ENCODE measurements at regions not wholly inside any gene's neighbourhood (a gene's known extent, or its start where the extent isn't known, plus 50 kb on each side); places are given as distances from the start of the nearest gene placed in this dataset.
"Not testable (repeated sequence)": the region's sequence is repeated elsewhere in the genome, so short reads cannot be mapped to it uniquely, and the experiment has no call there.

GRCh38 chr13:72556945-72557344, 170.5 kb downstream of the MZT1 start:
- Histone ChIP-seq H3K4me1 (ENCODE audit: control insufficient read depth, insufficient read depth, low read length) (no peaks in the 10 kb centered on the region), H3K4me3 (ENCODE audit: low read length) (no peak overlapping the region), H3K27me3 (ENCODE audit: control insufficient read depth, insufficient read depth, low read length) (no peaks in the 10 kb centered on the region), H3K27ac (ENCODE audit: low read length) (no peak overlapping the region), H3K36me3 (ENCODE audit: control insufficient read depth, insufficient read depth, low read length) (no peaks in the 10 kb centered on the region), H3K9me3 (ENCODE audit: control insufficient read depth, insufficient read depth, low read length) (no peaks in the 10 kb centered on the region)
- DNase-seq (ENCODE audit: low read depth, low spot score), result no peak
- WGBS (ENCODE audit: insufficient coverage, insufficient read length), result 100% methylated on average over 1 of the region's 1 CpG

DNA sequence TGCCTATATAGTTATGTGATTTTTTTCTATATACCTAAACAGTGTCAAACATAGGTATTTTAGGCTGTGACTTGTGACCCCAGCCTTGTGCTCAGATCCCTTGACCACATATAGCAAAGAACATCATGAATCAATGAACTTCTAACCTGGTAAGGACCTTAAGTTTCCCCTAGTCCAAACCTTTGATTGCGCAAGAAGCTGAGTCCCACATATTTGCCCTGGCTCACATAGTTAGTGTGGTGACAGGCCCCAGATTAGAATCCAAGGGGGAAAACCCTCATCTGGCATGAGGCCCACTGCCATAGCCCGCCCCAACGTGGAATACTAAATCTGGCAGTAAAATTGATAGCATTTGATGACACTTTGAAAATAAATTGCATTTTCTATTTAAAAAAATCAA, 171.8 kb downstream of the MZT1 start:
- H3K4me1 ChIP-seq (ENCODE audit: control insufficient read depth, insufficient read depth, low read length), result no peaks in the 10 kb centered on the region
- no peaks in the 10 kb centered on the region for H3K36me3 ChIP-seq (ENCODE audit: control insufficient read depth, insufficient read depth, low read length)
- DNase-seq (ENCODE audit: low read depth, low spot score), result no peak
- no CpG with 5 or more reads among the region's 3 CpGs for WGBS (ENCODE audit: insufficient coverage, insufficient read length)
- no peaks in the 10 kb centered on the region for H3K27me3 ChIP-seq (ENCODE audit: control insufficient read depth, insufficient read depth, low read length)
- H3K27ac ChIP-seq (ENCODE audit: low read length), result no peak overlapping the region
- no peaks in the 10 kb centered on the region for H3K9me3 ChIP-seq (ENCODE audit: control insufficient read depth, insufficient read depth, low read length)
- no peak overlapping the region for H3K4me3 ChIP-seq (ENCODE audit: low read length)

DNA sequence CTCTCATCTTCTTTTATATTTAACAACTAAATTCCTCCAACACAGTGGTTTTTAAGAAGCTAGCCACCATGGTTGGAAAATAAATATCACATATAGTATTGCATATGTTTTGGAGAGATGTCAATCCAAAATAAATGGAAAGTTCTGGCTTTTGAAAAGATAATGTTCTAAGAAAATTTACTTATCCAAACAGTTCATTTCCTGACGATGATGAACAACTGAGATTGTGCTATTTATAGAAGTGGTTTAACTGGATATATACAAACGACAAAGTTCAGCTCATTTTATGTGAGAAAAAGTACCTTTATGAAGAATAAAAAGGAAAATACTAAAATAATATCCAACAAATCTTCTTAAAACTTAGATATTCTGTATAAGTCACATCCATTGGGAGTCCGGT, 174.7 kb downstream of the MZT1 start:
- H3K36me3 ChIP-seq (ENCODE audit: control insufficient read depth, insufficient read depth, low read length), result no peaks in the 10 kb centered on the region
- no peaks in the 10 kb centered on the region for H3K27me3 ChIP-seq (ENCODE audit: control insufficient read depth, insufficient read depth, low read length)
- DNase-seq (ENCODE audit: low read depth, low spot score), result no peak
- no peaks in the 10 kb centered on the region for H3K9me3 ChIP-seq (ENCODE audit: control insufficient read depth, insufficient read depth, low read length)
- no peak overlapping the region for H3K4me3 ChIP-seq (ENCODE audit: low read length)
- no CpG with 5 or more reads among the region's 3 CpGs for WGBS (ENCODE audit: insufficient coverage, insufficient read length)
- H3K27ac ChIP-seq (ENCODE audit: low read length), result no peak overlapping the region
- H3K4me1 ChIP-seq (ENCODE audit: control insufficient read depth, insufficient read depth, low read length), result no peaks in the 10 kb centered on the region

DNA sequence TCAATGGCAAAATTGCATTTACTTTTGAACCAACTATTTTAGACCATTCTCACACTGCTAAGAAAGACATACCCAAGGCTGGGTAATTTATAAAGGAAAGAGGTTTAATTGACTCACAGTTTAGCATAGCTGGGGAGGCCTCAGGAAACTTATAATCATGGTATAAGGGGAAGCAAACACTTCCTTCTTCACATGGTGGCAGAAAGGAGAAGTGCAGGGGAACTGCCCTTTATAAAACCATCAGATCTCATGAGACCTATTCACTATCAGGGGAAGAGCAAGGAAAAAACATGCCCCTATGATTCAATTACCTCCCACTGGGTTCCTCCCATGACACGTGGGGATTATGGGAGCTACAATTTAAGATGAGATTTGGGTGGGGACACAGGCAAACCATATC, 181.5 kb downstream of the MZT1 start:
- H3K27me3 ChIP-seq (ENCODE audit: control insufficient read depth, insufficient read depth, low read length); H3K27ac ChIP-seq (ENCODE audit: low read length); H3K4me1 ChIP-seq (ENCODE audit: control insufficient read depth, insufficient read depth, low read length); H3K9me3 ChIP-seq (ENCODE audit: control insufficient read depth, insufficient read depth, low read length); H3K36me3 ChIP-seq (ENCODE audit: control insufficient read depth, insufficient read depth, low read length); H3K4me3 ChIP-seq (ENCODE audit: low read length); DNase-seq (ENCODE audit: low read depth, low spot score): not testable (repeated sequence)
- no CpG with 5 or more reads among the region's 1 CpG for WGBS (ENCODE audit: insufficient coverage, insufficient read length)

GRCh38 chr13:72545030-72545719, 182.3 kb downstream of the MZT1 start:
- DNase-seq (ENCODE audit: low read depth, low spot score), result no peak
- Histone ChIP-seq H3K27ac (ENCODE audit: low read length) (no peak overlapping the region), H3K4me1 (ENCODE audit: control insufficient read depth, insufficient read depth, low read length) (no peaks in the 10 kb centered on the region), H3K27me3 (ENCODE audit: control insufficient read depth, insufficient read depth, low read length) (no peaks in the 10 kb centered on the region), H3K36me3 (ENCODE audit: control insufficient read depth, insufficient read depth, low read length) (no peaks in the 10 kb centered on the region), H3K4me3 (ENCODE audit: low read length) (no peak overlapping the region), H3K9me3 (ENCODE audit: control insufficient read depth, insufficient read depth, low read length) (no peaks in the 10 kb centered on the region)
- WGBS (ENCODE audit: insufficient coverage, insufficient read length), result no CpG with 5 or more reads among the region's 4 CpGs

- no peak for DNase-seq (ENCODE audit: low read depth, low spot score)
- no peaks in the 10 kb centered on the region for H3K36me3 ChIP-seq (ENCODE audit: control insufficient read depth, insufficient read depth, low read length)
- H3K4me3 ChIP-seq (ENCODE audit: low read length), result no peak overlapping the region
- no peaks in the 10 kb centered on the region for H3K9me3 ChIP-seq (ENCODE audit: control insufficient read depth, insufficient read depth, low read length)
- H3K4me1 ChIP-seq (ENCODE audit: control insufficient read depth, insufficient read depth, low read length), result no peaks in the 10 kb centered on the region
- no CpG with 5 or more reads among the region's 2 CpGs for WGBS (ENCODE audit: insufficient coverage, insufficient read length)
- H3K27ac ChIP-seq (ENCODE audit: low read length), result no peak overlapping the region
- H3K27me3 ChIP-seq (ENCODE audit: control insufficient read depth, insufficient read depth, low read length), result no peaks in the 10 kb centered on the region
Measured at GRCh38 chr13:72544042-72544441, 183.4 kb downstream of the MZT1 start.

GRCh38 chr13:72542241-72542640, 185.2 kb downstream of the MZT1 start:
- Histone ChIP-seq H3K9me3 (ENCODE audit: control insufficient read depth, insufficient read depth, low read length) (no peaks in the 10 kb centered on the region), H3K4me1 (ENCODE audit: control insufficient read depth, insufficient read depth, low read length) (no peaks in the 10 kb centered on the region), H3K27me3 (ENCODE audit: control insufficient read depth, insufficient read depth, low read length) (no peaks in the 10 kb centered on the region), H3K36me3 (ENCODE audit: control insufficient read depth, insufficient read depth, low read length) (no peaks in the 10 kb centered on the region), H3K27ac (ENCODE audit: low read length) (no peak overlapping the region), H3K4me3 (ENCODE audit: low read length) (no peak overlapping the region)
- WGBS (ENCODE audit: insufficient coverage, insufficient read length), result no CpG with 5 or more reads among the region's 3 CpGs
- no peak for DNase-seq (ENCODE audit: low read depth, low spot score)

DNA sequence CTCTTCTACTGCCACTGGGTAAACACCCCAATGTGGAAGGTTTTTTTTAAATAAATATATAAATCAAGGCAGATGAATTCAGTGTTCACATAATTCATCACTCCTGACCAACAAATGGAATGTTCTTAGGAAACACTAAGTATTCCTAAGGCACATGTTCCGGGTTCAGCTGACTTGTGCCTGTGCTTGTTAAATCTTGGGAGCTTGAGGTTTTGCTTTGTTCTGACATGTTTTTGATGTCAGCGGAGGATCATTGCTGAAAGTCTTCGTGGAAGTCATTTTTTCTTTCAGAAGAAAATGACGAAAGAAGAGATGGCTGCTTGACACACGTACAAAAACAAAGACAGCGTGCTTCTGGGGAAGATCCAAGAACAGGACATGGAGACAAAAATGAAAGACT, 185.8 kb downstream of the MZT1 start:
- H3K27ac ChIP-seq (ENCODE audit: low read length), result no peak overlapping the region
- no peaks in the 10 kb centered on the region for H3K4me1 ChIP-seq (ENCODE audit: control insufficient read depth, insufficient read depth, low read length)
- no peaks in the 10 kb centered on the region for H3K27me3 ChIP-seq (ENCODE audit: control insufficient read depth, insufficient read depth, low read length)
- H3K36me3 ChIP-seq (ENCODE audit: control insufficient read depth, insufficient read depth, low read length), result no peaks in the 10 kb centered on the region
- WGBS (ENCODE audit: insufficient coverage, insufficient read length), result no CpG with 5 or more reads among the region's 6 CpGs
- DNase-seq (ENCODE audit: low read depth, low spot score), result no peak
- H3K4me3 ChIP-seq (ENCODE audit: low read length), result no peak overlapping the region
- H3K9me3 ChIP-seq (ENCODE audit: control insufficient read depth, insufficient read depth, low read length), result no peaks in the 10 kb centered on the region

DNA sequence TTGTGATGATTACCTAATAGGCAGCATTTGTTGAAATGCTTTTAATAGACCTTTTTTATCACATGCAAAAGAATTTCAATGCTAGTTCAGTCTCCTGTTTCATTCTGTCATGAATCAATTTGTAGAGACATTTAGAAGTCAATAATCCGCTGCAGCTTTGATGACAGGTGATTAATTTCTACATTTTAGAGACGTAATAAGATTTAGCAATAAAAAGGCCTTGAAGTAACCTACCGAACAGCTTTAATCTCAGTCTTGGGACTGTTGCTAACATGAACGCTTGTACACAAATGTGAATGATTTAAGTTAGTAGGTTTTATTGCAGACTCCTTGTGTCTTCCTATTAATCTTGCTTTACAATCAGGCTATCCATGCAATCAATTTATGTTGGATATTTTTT, 186.5 kb downstream of the MZT1 start:
- WGBS (ENCODE audit: insufficient coverage, insufficient read length), result no CpG with 5 or more reads among the region's 4 CpGs
- Histone ChIP-seq H3K4me1 (ENCODE audit: control insufficient read depth, insufficient read depth, low read length) (no peaks in the 10 kb centered on the region), H3K27ac (ENCODE audit: low read length) (no peak overlapping the region), H3K36me3 (ENCODE audit: control insufficient read depth, insufficient read depth, low read length) (no peaks in the 10 kb centered on the region), H3K4me3 (ENCODE audit: low read length) (no peak overlapping the region), H3K27me3 (ENCODE audit: control insufficient read depth, insufficient read depth, low read length) (no peaks in the 10 kb centered on the region), H3K9me3 (ENCODE audit: control insufficient read depth, insufficient read depth, low read length) (no peaks in the 10 kb centered on the region)
- no peak for DNase-seq (ENCODE audit: low read depth, low spot score)

GRCh38 chr13:72539925-72540324, 187.5 kb downstream of the MZT1 start:
- DNase-seq (ENCODE audit: low read depth, low spot score), result no peak
- Histone ChIP-seq H3K4me3 (ENCODE audit: low read length) (no peak overlapping the region), H3K36me3 (ENCODE audit: control insufficient read depth, insufficient read depth, low read length) (no peaks in the 10 kb centered on the region), H3K27me3 (ENCODE audit: control insufficient read depth, insufficient read depth, low read length) (no peaks in the 10 kb centered on the region), H3K27ac (ENCODE audit: low read length) (no peak overlapping the region), H3K9me3 (ENCODE audit: control insufficient read depth, insufficient read depth, low read length) (no peaks in the 10 kb centered on the region), H3K4me1 (ENCODE audit: control insufficient read depth, insufficient read depth, low read length) (peaks cover 1% of the 10 kb centered on the region; the same call in 1 of the 2 replicates)
- WGBS (ENCODE audit: insufficient coverage, insufficient read length), result no CpG with 5 or more reads among the region's 1 CpG

- H3K9me3 ChIP-seq (ENCODE audit: control insufficient read depth, insufficient read depth, low read length), result no peaks in the 10 kb centered on the region
- no CpG with 5 or more reads among the region's 2 CpGs for WGBS (ENCODE audit: insufficient coverage, insufficient read length)
Measured at GRCh38 chr13:72537782-72538181, 189.6 kb downstream of the MZT1 start.

More at GRCh38 chr13:72537782-72538181, 189.6 kb downstream of the MZT1 start:
- Histone ChIP-seq H3K27ac (ENCODE audit: low read length) (no peak overlapping the region), H3K27me3 (ENCODE audit: control insufficient read depth, insufficient read depth, low read length) (no peaks in the 10 kb centered on the region), H3K4me1 (ENCODE audit: control insufficient read depth, insufficient read depth, low read length) (peaks cover 1% of the 10 kb centered on the region; the same call in 1 of the 2 replicates), H3K4me3 (ENCODE audit: low read length) (no peak overlapping the region), H3K36me3 (ENCODE audit: control insufficient read depth, insufficient read depth, low read length) (no peaks in the 10 kb centered on the region)
- no peak for DNase-seq (ENCODE audit: low read depth, low spot score)
